GM18519 (cell line): ENCODE measurements at regions not wholly inside any gene's neighbourhood (a gene's known extent, or its start where the extent isn't known, plus 50 kb on each side); places are given as distances from the start of the nearest gene placed in this dataset.
"Not testable (repeated sequence)": the region's sequence is repeated elsewhere in the genome, so short reads cannot be mapped to it uniquely, and the experiment has no call there.

ENCODE experiments used
- ATAC-seq: cut with Tn5 transposase; IDR thresholded peaks from one replicate; pipeline ENCODE4 v1.9.1; 2021; ENCODE audit warnings: mild to moderate bottlenecking, moderate library complexity; ENCODE audit not compliant: unreplicated experiment, low FRiP score

DNA sequence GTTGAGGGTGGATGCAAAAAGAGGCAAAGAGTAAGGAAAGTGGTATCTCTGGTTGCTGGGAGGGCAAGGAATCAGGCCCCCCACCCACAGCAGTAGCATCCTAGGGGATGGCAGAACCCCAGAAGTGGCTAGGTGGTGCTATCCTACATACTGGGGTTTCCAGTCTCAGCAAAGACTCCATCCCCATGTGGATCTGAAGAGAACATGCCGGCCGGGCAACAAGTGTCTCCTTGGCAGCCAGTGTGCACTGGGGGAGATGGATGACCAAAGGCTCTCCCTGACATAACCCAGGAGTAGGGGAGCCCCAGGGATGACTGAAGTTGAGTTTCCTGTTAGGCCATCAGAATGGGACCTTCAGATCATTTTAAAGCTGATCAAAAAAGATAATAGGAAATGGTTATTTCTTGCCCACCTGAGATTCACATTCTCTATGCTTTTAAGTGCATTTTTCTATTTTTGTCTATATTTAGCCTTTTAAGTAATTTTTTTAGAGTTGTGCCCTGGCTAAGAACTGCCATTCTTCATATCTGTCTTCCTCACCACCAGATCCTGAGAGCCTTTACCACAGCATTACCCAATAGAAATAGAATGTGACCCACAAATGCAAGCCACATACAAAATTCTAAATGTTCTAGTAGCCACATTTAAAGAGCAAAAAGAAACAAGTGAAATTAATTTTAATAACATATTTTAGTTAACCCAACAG is 78.7 kb upstream of the SMIM23 start:
- ATAC-seq = no peak

DNA sequence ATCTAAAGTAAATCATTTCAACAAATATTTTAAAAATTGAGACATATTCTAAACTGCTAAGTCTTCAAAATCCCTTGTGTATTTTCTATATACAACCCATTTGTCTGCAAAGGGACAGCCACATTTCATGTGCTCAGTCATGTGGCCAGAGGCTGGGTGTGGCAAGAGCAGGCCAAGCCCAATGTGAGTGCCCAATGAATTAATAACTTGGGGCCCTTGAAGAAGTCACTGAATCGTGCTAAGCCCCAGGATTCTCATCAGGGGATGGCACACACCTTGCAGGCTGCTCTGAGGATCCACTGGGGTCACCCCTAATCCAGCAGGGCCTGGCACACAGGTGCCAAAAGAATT is 78.2 kb upstream of the SMIM23 start:
- no peak for ATAC-seq

- no peak for ATAC-seq
Observed at GRCh38 chr5:171709930-171710329, 75.7 kb upstream of the SMIM23 start.

- ATAC-seq = no peak
Observed at GRCh38 chr5:171710451-171711024, 75.1 kb upstream of the SMIM23 start.

DNA sequence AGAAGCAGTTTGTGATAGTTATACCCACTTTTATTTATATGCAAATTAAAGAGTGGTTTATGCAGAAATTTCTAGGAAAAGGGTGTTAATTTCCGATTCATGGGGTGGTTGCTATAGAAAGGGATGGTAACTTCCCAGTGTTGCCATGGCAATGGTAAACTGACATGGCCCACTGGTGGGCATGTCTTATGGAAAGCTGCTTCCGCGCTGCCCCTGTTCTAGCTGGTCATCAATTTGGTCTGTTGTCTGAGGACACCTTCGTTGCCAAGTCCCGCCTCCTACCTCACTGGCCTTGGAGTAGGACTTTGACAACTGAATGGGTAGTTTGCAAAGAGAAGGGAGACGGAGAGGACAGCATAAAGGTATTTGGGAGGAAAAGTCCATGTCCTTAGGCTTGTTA is 74.0 kb upstream of the SMIM23 start:
- no peak for ATAC-seq

DNA sequence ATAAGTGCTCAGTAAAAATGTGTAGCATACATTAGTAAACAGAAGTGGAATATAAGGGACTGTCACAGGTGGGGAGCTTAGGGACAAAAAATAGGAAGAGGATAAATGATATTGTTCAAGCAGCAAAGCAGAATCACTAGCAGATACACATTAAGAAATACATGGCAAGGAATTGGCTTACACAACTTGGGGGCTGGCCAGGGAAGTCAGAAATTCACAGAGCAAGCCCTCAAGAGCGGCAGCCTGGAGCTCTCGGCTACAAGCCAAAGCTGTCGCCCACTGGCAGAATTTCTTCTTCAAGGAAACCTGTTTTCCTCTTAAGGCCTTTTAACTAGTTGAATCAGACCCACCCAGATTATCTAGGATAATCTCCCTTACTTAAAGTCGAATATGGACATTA is 73.0 kb upstream of the SMIM23 start:
- no peak for ATAC-seq

DNA sequence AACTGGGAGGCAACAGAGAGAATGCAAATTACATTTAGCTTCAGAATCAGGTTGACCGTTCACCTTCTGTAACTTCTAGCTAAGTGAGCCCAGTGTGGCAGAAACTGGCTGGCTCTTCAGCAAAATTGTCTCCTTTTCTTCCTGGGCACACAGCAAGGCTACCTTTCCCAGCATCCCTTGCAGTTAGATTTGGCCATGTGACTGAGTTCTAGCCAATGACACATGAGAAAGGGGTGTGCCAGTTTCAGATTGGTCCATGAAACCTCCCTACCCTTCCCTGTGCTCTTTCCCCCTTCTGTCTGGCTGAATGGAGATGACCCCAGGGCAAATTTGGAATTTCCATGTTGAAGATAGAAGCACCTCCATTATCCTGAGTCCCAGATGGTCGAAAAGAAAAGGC is 72.5 kb upstream of the SMIM23 start:
- no peak for ATAC-seq

DNA sequence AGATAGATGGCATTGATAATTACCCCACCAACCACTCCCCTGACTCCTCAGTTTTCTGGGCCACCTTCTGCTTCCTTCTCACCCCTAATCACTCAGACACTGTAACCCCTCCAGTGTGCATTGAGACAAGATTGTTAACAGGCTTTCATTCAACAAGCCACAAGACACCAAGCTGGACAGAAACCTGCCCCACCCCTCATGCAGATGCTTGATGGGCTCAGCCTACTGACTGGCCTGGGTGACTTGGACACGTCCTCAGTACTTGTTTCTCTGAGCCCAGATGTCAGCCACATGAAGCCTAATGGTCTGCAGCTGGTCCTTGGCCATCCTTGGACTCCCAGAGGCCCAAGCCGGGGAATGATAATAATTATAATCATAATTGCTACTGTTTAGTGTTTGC is 71.4 kb upstream of the SMIM23 start:
- ATAC-seq = no peak

DNA sequence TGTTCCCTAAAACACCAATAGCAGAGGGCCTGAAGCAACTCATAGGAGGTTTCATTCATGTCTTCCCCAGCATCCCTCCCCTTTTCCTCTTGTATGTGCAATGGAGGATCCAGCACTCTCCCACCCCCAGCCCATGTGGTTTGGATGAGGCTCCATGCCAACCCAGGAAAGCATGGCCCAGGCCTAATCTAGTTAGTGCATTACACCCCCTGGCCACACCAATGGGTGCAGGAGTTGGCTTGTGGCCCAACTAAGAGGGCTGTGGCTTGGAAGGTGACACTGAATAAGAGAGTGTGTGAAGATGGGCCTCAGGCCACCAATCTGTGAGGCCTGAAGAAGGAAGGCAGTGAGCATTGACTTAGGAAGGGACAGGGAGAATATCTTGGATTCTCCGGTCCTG is 70.8 kb upstream of the SMIM23 start:
- no peak for ATAC-seq

GRCh38 chr5:171715551-171715950 is 70.1 kb upstream of the SMIM23 start:
- ATAC-seq = no peak

- no peak for ATAC-seq
Observed at GRCh38 chr5:171720086-171720485, 65.5 kb upstream of the SMIM23 start.

- no peak for ATAC-seq
Observed at GRCh38 chr5:171721464-171721863, 64.2 kb upstream of the SMIM23 start.

DNA sequence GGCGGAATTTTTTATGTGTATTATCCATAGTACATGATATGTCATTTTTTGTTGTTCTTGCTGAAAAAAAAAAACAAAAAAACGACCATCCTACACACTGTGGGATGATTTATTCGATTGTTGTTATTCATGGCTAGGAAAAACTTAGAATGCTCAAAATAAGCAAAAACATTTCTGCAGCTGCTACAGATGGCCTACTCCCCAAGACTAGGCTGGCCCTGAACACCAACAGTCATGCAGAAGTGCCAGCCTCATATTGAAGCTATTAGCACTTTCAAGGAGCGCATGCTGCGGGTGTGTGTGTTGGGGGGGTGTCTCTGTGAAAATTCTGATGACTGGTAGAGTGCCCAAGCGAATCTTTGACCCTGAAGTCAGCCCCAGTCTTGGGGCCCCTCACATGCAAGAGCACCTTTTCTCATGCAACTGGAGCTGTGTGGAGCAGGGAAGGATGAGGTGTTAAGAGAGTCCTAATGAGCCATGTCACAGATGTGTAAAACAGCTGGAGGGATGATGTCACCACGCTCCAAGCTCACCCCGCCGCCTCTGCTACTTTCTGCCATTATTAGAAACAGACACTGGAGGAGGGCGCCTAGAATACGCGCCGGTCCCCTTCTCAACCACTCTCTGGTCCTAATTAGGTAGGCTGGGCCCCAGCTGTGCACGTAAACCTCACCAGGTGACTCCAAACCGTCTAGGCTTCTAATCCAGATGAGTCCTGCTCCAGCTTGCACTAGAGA is 61.0 kb upstream of the SMIM23 start:
- no peak for ATAC-seq

- no peak for ATAC-seq
Observed at GRCh38 chr5:171725205-171725601, 60.4 kb upstream of the SMIM23 start.

- ATAC-seq = not testable (repeated sequence)
Observed at GRCh38 chr5:171726819-171727218, 58.8 kb upstream of the SMIM23 start.

- no peak for ATAC-seq
Observed at GRCh38 chr5:171728686-171729085, 56.9 kb upstream of the SMIM23 start.
